NB4 (cell line): ENCODE measurements at regions not wholly inside any gene's neighbourhood (a gene's known extent, or its start where the extent isn't known, plus 50 kb on each side); places are given as distances from the start of the nearest gene placed in this dataset.

ENCODE experiments used
- DNase-seq: peaks from one replicate; pipeline ENCODE4 v3.0.0; 2010; ENCODE audit warnings: low read depth
- H3K4me3 ChIP-seq: one replicate; pipeline ENCODE4 v1.5.1; 2011; ENCODE audit warnings: mild to moderate bottlenecking, low read depth, low read length, moderate library complexity
- MYC ChIP-seq: IDR thresholded peaks from 2 replicates; pipeline ENCODE4 v1.6.1; 2011; ENCODE audit warnings: low read depth, low read length
- POLR2A ChIP-seq: IDR thresholded peaks from 2 replicates; pipeline ENCODE4 v1.6.1; 2011; ENCODE audit warnings: mild to moderate bottlenecking; ENCODE audit not compliant: insufficient read length; ENCODE audit errors: extremely low read depth
- TF ChIP-seq, protein P1 (sequence below): IDR thresholded peaks from one replicate; pipeline ENCODE4 v1.5.1; 2012; ENCODE audit warnings: low read depth, low read length
- TF ChIP-seq, protein P2 (sequence below): IDR thresholded peaks from 2 replicates; pipeline ENCODE4 v1.6.1; 2011; ENCODE audit warnings: low read depth, low read length

DNA sequence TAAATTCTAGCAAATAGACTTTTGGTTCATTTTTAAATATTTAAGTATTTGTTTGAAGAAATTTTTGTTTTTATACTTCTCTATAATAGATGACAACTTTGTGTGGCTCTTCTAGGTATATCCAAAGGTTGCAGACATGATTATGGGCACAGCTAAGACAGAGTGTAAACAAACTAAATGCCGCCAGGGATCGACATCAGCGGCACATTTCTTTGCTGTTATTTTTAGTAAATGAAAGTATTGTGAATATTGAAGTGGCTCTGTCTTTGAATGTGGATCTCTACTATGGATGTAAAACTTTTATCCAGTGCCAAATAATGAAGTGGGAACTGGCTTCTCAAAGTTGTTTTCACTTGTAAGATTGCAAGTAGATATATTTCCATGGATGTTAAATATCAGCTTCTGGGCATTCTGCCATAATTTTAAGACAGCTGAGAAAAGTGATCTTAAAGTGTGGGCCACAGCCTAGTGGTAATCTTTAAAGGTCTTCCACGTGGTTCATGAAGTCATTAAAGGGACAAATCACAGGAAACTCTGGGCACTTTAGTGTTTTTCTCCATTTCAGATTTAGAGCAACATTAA, 589.9 kb downstream of the ZNF608 start:
- DNase-seq = no peak
- H3K4me3 ChIP-seq = no peak overlapping the region
- TF ChIP-seq, protein P1, sequence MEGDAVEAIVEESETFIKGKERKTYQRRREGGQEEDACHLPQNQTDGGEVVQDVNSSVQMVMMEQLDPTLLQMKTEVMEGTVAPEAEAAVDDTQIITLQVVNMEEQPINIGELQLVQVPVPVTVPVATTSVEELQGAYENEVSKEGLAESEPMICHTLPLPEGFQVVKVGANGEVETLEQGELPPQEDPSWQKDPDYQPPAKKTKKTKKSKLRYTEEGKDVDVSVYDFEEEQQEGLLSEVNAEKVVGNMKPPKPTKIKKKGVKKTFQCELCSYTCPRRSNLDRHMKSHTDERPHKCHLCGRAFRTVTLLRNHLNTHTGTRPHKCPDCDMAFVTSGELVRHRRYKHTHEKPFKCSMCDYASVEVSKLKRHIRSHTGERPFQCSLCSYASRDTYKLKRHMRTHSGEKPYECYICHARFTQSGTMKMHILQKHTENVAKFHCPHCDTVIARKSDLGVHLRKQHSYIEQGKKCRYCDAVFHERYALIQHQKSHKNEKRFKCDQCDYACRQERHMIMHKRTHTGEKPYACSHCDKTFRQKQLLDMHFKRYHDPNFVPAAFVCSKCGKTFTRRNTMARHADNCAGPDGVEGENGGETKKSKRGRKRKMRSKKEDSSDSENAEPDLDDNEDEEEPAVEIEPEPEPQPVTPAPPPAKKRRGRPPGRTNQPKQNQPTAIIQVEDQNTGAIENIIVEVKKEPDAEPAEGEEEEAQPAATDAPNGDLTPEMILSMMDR = no peak
- TF ChIP-seq POLR2A (no peak), MYC (no peak)
- TF ChIP-seq, protein P2, sequence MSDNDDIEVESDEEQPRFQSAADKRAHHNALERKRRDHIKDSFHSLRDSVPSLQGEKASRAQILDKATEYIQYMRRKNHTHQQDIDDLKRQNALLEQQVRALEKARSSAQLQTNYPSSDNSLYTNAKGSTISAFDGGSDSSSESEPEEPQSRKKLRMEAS = no peak

DNA sequence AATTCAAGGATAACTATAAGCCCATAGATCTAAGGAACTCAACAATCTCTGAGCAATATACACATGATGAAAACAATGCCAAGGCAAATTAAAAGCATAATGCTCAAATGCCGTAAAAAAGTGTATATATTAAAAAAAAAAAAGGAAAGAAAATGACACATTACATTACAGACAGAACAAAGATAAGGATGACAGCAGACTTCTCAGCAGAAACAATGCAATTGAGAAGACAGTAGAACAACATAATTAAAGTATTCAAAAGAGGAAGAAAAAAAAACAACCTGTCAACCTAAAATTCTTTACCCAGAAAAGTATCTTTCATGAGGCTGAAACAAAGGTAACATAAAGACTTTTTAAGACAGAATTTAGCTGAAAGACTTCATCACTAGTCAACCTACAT, 591.7 kb downstream of the ZNF608 start:
- no peak overlapping the region for H3K4me3 ChIP-seq
- DNase-seq = no peak
- TF ChIP-seq MYC = no peak
- no peak for TF ChIP-seq POLR2A
- TF ChIP-seq, protein P1 = no peak
- TF ChIP-seq, protein P2 = no peak

DNA sequence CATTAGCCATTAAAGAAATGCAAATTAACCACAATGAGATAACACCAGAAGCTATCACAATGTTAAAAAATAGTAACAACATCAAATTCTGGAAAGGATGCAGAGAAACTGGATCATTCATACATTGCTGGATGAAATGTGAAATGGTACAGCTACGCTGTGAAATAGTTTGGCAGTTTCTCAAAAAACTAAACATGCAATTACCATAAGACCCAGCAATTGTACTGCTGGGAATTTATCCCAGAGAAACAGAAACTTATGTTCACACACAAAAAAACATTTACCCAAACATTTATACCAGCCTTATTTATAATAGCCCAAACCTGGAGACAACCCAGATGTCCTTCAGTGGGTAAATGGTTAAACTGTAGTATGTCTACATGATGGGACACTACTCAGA, 592.9 kb downstream of the ZNF608 start:
- no peak for DNase-seq
- TF ChIP-seq MYC (no peak), POLR2A (no peak)
- TF ChIP-seq, protein P1 = no peak
- TF ChIP-seq, protein P2 = no peak
- no peak overlapping the region for H3K4me3 ChIP-seq

DNA sequence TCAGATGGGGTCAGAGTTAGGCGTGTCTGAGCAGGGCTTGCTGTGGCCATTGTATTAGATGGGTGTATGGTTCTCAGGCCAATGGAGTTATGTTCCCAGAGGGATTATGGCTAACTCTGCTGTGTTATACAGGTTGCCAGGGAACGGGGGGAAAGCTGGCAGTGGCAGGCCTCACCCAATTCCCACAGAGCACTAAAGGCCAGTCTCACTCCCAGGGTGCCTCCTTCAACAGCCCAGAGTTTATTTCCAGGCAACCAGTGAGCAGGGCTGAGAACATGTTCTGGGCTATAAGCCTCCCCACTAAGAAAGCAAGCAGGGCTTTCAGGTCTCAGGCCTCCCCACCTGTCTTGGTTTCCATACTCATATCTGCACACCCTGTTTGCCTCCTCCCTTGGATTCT, 597.9 kb downstream of the ZNF608 start:
- no peak overlapping the region for H3K4me3 ChIP-seq
- no peak for DNase-seq
- no peak for TF ChIP-seq MYC

DNA sequence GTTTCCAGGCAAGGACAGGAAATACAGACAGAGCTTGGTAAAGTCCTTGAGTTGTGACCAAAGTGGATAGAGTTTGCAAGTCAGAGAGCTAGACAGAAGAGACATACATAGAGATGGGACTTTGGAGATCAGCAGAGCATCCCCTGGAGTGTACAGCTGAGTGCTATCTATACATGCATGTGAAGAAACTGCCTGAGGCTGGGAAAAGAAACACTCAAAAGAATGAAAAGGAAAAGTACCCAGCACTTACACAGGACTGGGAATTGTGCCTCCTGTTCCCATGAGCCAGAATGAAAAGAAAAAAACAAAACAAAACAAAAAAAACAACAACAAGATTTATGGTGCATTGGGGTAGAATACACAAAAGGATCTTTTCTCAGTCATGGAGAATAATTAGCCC, 606.4 kb downstream of the ZNF608 start:
- TF ChIP-seq MYC = no peak
- TF ChIP-seq, protein P2 = no peak
- no peak for TF ChIP-seq POLR2A
- TF ChIP-seq, protein P1 = no peak
- no peak overlapping the region for H3K4me3 ChIP-seq

DNA sequence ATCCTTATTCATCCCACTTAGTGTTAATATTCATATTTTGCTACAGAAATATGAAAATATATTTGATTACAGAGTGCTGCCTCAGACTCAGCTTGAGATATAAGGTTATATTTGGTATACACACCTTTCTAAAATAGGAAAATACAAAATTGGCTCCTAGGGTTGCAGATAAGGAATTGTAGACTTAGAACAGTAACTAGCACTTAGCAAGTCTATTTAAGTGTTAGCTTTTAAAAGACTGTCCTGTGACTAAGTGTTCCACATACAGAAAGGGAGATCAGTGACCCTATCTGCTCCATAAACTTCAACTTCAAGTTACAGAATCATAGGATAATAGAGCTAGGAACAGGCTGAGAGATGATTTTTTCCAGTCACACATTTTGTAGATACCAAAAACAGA, 607.0 kb downstream of the ZNF608 start:
- H3K4me3 ChIP-seq = no peak overlapping the region
- no peak for DNase-seq
- TF ChIP-seq, protein P1 = no peak
- TF ChIP-seq MYC = no peak
- TF ChIP-seq, protein P2 = no peak
- TF ChIP-seq POLR2A = no peak

More for the DNA sequence above, 606.4 kb downstream of the ZNF608 start:
- no peak for DNase-seq
